Epithelial cell of proximal tubule (primary cell): ENCODE measurements at regions not wholly inside any gene's neighbourhood (a gene's known extent, or its start where the extent isn't known, plus 50 kb on each side); places are given as distances from the start of the nearest gene placed in this dataset.

Experiments used
- DNase-seq: peaks from one replicate; pipeline ENCODE4 v3.0.0-alpha.2; 2011; ENCODE audit warnings: low read depth
- H3K4me3 ChIP-seq: 2 replicates; pipeline ENCODE4 v1.5.1; 2011; ENCODE audit warnings: low read depth, mild to moderate bottlenecking, low read length
- TF ChIP-seq, protein P1 (sequence below): conservative IDR thresholded peaks from 2 replicates; pipeline ENCODE4 v1.5.1; 2012; ENCODE audit warnings: low read depth, mild to moderate bottlenecking, low read length

DNA sequence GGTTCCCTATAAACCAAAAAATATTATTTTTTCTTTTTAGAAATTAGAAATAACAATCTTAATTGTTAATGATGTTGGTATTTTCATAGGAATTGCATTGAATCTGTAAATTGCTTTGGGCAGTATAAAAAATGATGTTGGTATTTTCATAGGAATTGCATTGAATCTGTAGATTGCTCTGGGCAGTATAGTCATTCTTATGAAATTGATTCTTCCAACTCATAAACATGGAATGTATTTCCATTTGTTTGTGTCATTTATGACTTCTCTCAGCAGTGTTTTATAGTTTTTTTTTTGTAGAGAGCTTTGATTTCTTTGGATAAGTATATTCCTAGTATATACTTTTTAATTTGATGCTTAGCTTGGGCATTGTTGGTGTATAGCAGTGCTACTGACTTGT, 82.0 kb upstream of the NT5C1B start:
- DNase-seq = no peak
- TF ChIP-seq, protein P1, sequence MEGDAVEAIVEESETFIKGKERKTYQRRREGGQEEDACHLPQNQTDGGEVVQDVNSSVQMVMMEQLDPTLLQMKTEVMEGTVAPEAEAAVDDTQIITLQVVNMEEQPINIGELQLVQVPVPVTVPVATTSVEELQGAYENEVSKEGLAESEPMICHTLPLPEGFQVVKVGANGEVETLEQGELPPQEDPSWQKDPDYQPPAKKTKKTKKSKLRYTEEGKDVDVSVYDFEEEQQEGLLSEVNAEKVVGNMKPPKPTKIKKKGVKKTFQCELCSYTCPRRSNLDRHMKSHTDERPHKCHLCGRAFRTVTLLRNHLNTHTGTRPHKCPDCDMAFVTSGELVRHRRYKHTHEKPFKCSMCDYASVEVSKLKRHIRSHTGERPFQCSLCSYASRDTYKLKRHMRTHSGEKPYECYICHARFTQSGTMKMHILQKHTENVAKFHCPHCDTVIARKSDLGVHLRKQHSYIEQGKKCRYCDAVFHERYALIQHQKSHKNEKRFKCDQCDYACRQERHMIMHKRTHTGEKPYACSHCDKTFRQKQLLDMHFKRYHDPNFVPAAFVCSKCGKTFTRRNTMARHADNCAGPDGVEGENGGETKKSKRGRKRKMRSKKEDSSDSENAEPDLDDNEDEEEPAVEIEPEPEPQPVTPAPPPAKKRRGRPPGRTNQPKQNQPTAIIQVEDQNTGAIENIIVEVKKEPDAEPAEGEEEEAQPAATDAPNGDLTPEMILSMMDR = no peak
- no peak overlapping the region for H3K4me3 ChIP-seq

DNA sequence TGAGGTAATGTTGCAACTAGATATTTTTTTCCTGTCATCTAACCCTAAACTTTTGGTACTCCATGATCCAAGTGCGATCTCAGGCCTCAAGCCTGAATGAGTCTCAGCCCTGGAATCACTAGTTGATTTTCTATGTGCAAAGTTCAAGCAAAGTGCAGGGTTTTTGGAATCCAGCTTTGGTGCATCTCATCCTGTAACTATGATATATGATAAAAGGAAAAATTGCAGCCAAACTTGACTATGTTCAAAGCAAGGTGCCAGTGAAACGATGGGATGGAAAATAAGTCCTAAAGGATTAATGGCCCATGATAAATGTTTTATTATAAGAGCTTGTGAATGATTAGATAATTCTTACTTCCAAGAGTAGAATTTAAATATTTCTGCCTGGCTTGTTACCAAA, 78.9 kb upstream of the NT5C1B start:
- H3K4me3 ChIP-seq = no peak overlapping the region
- TF ChIP-seq, protein P1 = no peak
- no peak for DNase-seq

DNA sequence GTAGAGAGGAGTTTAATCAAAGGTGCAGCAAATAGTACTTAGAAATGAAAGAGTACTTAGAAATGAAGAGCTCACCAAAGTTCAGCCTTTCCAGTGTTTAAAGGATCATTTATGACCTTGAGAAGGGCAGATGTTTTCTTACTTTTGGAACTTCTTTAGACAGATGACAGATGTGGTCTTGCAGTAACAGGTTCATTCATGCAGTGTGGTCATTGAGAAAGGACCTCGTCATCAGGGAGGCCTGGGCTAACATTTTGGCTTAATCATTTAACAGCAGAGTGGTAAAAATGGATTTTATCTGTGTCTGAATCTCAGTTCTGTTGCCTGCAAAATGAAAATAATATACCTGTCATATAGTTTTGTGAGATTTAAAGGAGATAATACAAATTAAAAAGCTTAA, 75.1 kb upstream of the NT5C1B start:
- no peak overlapping the region for H3K4me3 ChIP-seq
- DNase-seq = no peak
- TF ChIP-seq, protein P1 = no peak

DNA sequence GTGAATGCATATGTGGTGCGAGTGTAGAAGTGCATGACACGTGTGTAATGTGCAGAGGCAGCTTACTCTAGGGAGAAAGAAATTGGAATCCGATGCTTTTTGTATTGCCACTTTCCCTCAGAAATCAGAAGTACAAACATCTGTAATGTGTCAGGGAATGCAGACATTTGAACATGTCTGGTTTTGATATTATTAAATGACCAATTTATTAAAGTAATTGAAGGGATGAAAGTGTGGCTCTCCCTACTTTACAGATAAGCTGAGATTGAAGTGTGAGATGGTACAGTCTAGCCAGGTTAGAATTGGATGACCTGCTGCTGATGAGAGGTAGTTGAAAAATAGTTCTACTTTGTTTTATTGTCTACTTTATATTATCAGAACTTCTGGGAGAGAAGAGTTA, 74.5 kb upstream of the NT5C1B start:
- no peak for DNase-seq
- TF ChIP-seq, protein P1 = no peak
- no peak overlapping the region for H3K4me3 ChIP-seq

DNA sequence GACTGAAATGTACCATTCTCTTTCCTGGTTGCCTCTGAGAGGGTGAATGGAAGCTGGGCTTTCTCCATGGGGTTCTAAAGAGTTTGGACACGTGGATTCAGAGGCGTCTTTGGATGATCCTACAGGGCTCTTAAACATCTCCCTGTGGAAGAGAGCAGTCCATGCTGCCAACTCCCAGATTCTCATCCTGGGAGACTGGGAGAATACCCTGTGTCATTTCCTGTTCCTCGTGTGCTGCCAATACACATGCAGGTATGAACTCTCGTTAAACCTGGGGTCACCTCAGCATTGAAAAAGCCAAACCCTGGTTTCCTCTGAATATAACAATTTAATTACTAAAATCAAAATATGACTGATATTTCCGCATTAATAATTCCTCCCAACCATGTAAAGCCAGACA, 73.3 kb upstream of the NT5C1B start:
- TF ChIP-seq, protein P1 = no peak
- H3K4me3 ChIP-seq = no peak overlapping the region
- no peak for DNase-seq

DNA sequence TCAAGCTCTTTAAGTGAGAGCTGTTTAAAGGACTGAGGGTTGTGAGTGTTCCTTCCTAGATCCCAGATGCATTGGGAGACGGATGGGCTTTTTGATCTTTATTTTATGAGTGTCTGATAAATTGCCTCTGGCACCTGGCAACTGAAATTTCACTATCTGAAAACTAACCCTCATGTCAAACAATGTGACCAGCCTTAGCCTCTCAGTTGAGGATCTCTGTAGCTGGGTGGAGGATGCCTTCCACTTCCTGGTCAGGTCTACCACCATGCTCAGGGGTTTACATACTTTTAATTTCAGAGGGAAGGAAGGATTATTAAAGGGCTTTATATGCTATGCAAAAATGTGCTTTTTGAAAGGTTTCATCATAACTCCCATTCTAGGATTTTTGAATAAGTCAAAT, 70.5 kb upstream of the NT5C1B start:
- H3K4me3 ChIP-seq = no peak overlapping the region
- TF ChIP-seq, protein P1 = no peak
- no peak for DNase-seq

DNA sequence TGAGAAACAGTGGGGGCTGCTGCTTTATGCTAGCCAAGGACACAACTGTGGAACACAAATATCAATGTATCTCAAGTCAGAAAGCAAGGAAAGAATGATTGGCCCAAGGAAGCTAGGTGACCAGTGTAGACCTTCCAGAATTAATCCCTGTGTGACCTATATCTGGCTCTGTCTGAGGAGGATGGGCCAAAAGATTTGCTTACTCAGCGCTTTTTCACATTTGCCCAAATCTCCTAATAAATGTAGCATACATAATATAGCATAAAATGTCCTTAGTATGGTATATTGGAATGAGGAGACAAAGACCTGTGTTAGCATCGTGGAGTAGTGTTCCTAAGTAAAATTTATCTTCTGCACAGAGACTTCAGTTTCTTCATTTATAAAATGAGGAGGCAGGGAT, 66.7 kb upstream of the NT5C1B start:
- TF ChIP-seq, protein P1 = no peak
- H3K4me3 ChIP-seq = no peak overlapping the region
- no peak for DNase-seq
